CD4-positive, CD25-positive, alpha-beta regulatory T cell (primary cell): ENCODE measurements at regions not wholly inside any gene's neighbourhood (a gene's known extent, or its start where the extent isn't known, plus 50 kb on each side); places are given as distances from the start of the nearest gene placed in this dataset.

ENCODE experiments used
- ATAC-seq, 2 donors: fragments of 150-1000 bp; cut with Tn5 transposase; one replicate each; pipeline ENCODE4 v1.10.0; 2021; ENCODE audit warnings: low read depth in 2 of 2, moderate number of reproducible peaks in 2 of 2, moderate library complexity in 1 of 2
- DNase-seq, 3 donors: peaks; one replicate each; pipeline versions ENCODE4 v3.0.0 to v3.0.0-alpha.2; 2012 to 2022; ENCODE audit warnings: mixed read lengths in 1 of 3
- H3K27ac ChIP-seq: one replicate; pipeline ENCODE4 v1.7.0; 2013; ENCODE audit warnings: mild to moderate bottlenecking, low read length; ENCODE audit not compliant: insufficient read depth, poor library complexity, severe bottlenecking
- H3K27me3 ChIP-seq: one replicate; pipeline ENCODE4 v1.7.0; 2013; ENCODE audit warnings: low read length; ENCODE audit not compliant: control insufficient read depth, insufficient read depth
- H3K36me3 ChIP-seq: one replicate; pipeline ENCODE4 v1.7.0; 2013; ENCODE audit warnings: mild to moderate bottlenecking, low read length, moderate library complexity; ENCODE audit not compliant: control insufficient read depth, insufficient read depth
- H3K4me1 ChIP-seq: 2 replicates; pipeline ENCODE4 v1.7.0; 2013; ENCODE audit warnings: mild to moderate bottlenecking, low read length; ENCODE audit not compliant: insufficient read depth, control insufficient read depth, poor library complexity, severe bottlenecking
- H3K4me3 ChIP-seq: one replicate; pipeline ENCODE4 v1.7.0; 2013; ENCODE audit warnings: low read depth, mild to moderate bottlenecking, low read length, moderate library complexity
- H3K9me3 ChIP-seq, 2 experiments: 1 replicate in 1 of 2; 2 replicates in 1 of 2; pipeline ENCODE4 v1.7.0; 2013; ENCODE audit warnings: low read length in 2 of 2, mild to moderate bottlenecking in 1 of 2, moderate library complexity in 1 of 2; ENCODE audit not compliant: control insufficient read depth in 2 of 2
- H3K27ac Mint-ChIP-seq, 3 donors: one replicate each; pipeline ENCODE4 v1.8.0; 2020 to 2022; ENCODE audit warnings: mild to moderate bottlenecking in 3 of 3, mixed read lengths in 3 of 3, moderate library complexity in 2 of 3
- H3K27me3 Mint-ChIP-seq: one replicate; pipeline ENCODE4 v1.8.0; 2022; ENCODE audit warnings: mild to moderate bottlenecking, mixed read lengths
- H3K36me3 Mint-ChIP-seq: one replicate; pipeline ENCODE4 v1.8.0; 2020; ENCODE audit warnings: mixed read lengths
- H3K4me1 Mint-ChIP-seq, 4 donors: one replicate each; pipeline ENCODE4 v1.8.0; 2020 to 2022; ENCODE audit warnings: mixed read lengths in 4 of 4, mild to moderate bottlenecking in 1 of 4
- H3K4me3 Mint-ChIP-seq, 4 donors: one replicate each; pipeline ENCODE4 v1.8.0; 2020 to 2022; ENCODE audit warnings: mild to moderate bottlenecking in 4 of 4, mixed read lengths in 4 of 4, moderate library complexity in 3 of 4
- H3K9me3 Mint-ChIP-seq, 7 donors: one replicate each; pipeline ENCODE4 v1.8.0; 2020 to 2022; ENCODE audit warnings: mixed read lengths in 7 of 7, mild to moderate bottlenecking in 3 of 7, moderate library complexity in 2 of 7

GRCh38 chr9:28692012-28692411, 1118.7 kb upstream of the C9orf72 start:
- no peak for DNase-seq
- H3K27ac ChIP-seq = no peak overlapping the region
- H3K36me3 Mint-ChIP-seq = no peaks in the 10 kb centered on the region
- H3K27me3 ChIP-seq = no peaks in the 10 kb centered on the region
- H3K27ac Mint-ChIP-seq = no peak overlapping the region
- no peak overlapping the region for H3K4me3 ChIP-seq
- no peak overlapping the region for H3K4me3 Mint-ChIP-seq
- H3K36me3 ChIP-seq = no peaks in the 10 kb centered on the region
- H3K9me3 ChIP-seq = no peaks in the 10 kb centered on the region
- ATAC-seq = no peak
- peaks cover 0 to 19% (median 4%) of the 10 kb centered on the region in 7 donors for H3K9me3 Mint-ChIP-seq
- H3K4me1 Mint-ChIP-seq = no peaks in the 10 kb centered on the region
- no peaks in the 10 kb centered on the region for H3K4me1 ChIP-seq
- H3K27me3 Mint-ChIP-seq = no peaks in the 10 kb centered on the region

DNA sequence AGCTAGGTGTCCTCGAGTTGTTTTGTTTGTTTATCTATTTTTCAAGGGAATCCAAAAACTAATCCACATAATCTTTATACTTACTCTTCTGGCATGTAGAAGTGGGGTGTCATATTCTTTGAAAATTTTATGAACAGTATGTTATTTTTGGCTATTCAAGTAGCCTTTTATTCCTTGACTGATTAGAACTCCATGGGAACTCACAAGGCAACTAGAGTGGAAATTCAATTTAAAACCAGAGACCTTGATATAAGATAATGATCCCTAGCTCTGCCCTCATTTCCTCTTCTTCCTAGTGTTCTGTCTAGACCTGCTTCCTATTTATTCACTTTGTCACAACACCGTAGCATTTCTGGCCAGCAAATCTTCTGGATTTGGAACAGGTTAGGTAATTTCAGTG, 1123.7 kb upstream of the C9orf72 start:
- Mint-ChIP-seq H3K9me3 (peaks cover 0 to 33% (median 5%) of the 10 kb centered on the region in 7 donors), H3K27ac (no peak overlapping the region), H3K4me1 (no peaks in the 10 kb centered on the region), H3K36me3 (no peaks in the 10 kb centered on the region), H3K4me3 (no peak overlapping the region), H3K27me3 (no peaks in the 10 kb centered on the region)
- H3K9me3 ChIP-seq = peaks cover 0 to 9% of the 10 kb centered on the region in 2 experiments
- no peaks in the 10 kb centered on the region for H3K27me3 ChIP-seq
- H3K36me3 ChIP-seq = no peaks in the 10 kb centered on the region
- H3K27ac ChIP-seq = no peak overlapping the region
- no peaks in the 10 kb centered on the region for H3K4me1 ChIP-seq
- no peak overlapping the region for H3K4me3 ChIP-seq
- no peak for DNase-seq
- ATAC-seq = no peak

GRCh38 chr9:28699632-28700031, 1126.4 kb upstream of the C9orf72 start:
- Mint-ChIP-seq H3K4me1 (no peaks in the 10 kb centered on the region), H3K27ac (no peak overlapping the region), H3K9me3 (peaks cover 0 to 45% (median 10%) of the 10 kb centered on the region in 7 donors), H3K4me3 (no peak overlapping the region), H3K27me3 (no peaks in the 10 kb centered on the region), H3K36me3 (no peaks in the 10 kb centered on the region)
- no peaks in the 10 kb centered on the region for H3K27me3 ChIP-seq
- H3K4me3 ChIP-seq = no peak overlapping the region
- no peaks in the 10 kb centered on the region for H3K36me3 ChIP-seq
- no peak overlapping the region for H3K27ac ChIP-seq
- H3K9me3 ChIP-seq = peaks cover 0 to 9% of the 10 kb centered on the region in 2 experiments
- DNase-seq (no peak), ATAC-seq (no peak)
- H3K4me1 ChIP-seq = no peaks in the 10 kb centered on the region

DNA sequence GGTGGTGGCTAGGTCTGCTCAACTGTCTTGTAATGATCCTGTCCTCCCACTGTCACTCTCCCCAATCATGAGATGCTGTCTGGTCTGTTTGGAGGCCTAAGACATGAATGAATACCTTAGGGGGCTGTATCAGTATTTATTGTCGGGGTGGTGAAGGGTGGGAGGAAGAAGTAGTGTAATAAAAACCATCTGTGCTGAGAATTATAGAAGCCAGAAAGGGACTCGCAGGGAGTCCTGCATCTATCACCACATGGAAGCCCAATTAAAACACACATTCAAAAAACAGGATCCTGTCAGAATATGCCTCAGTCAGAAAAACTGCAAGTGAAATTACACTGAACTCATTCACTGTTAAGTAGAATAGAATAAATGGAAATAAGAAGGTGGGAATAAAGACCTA, 1134.3 kb upstream of the C9orf72 start:
- H3K27me3 Mint-ChIP-seq = no peaks in the 10 kb centered on the region
- H3K9me3 Mint-ChIP-seq = peaks cover 1 to 22% (median 5%) of the 10 kb centered on the region in 7 donors
- Histone ChIP-seq H3K4me3 (no peak overlapping the region), H3K27me3 (no peaks in the 10 kb centered on the region), H3K4me1 (no peaks in the 10 kb centered on the region), H3K27ac (no peak overlapping the region), H3K36me3 (no peaks in the 10 kb centered on the region), H3K9me3 (no peaks in the 10 kb centered on the region)
- DNase-seq (no peak), ATAC-seq (no peak)
- no peaks in the 10 kb centered on the region for H3K4me1 Mint-ChIP-seq
- no peak overlapping the region for H3K27ac Mint-ChIP-seq
- H3K4me3 Mint-ChIP-seq = no peak overlapping the region
- no peaks in the 10 kb centered on the region for H3K36me3 Mint-ChIP-seq

GRCh38 chr9:28714188-28714587, 1140.9 kb upstream of the C9orf72 start:
- H3K4me1 Mint-ChIP-seq = no peaks in the 10 kb centered on the region
- H3K27me3 Mint-ChIP-seq = no peaks in the 10 kb centered on the region
- no peaks in the 10 kb centered on the region for H3K36me3 Mint-ChIP-seq
- H3K27ac ChIP-seq = no peak overlapping the region
- no peaks in the 10 kb centered on the region for H3K27me3 ChIP-seq
- no peak overlapping the region for H3K27ac Mint-ChIP-seq
- H3K4me3 ChIP-seq = no peak overlapping the region
- peaks cover 0 to 6% (median 0%) of the 10 kb centered on the region in 7 donors for H3K9me3 Mint-ChIP-seq
- ATAC-seq (no peak), DNase-seq (no peak)
- no peak overlapping the region for H3K4me3 Mint-ChIP-seq
- H3K9me3 ChIP-seq = no peaks in the 10 kb centered on the region
- no peaks in the 10 kb centered on the region for H3K36me3 ChIP-seq
- no peaks in the 10 kb centered on the region for H3K4me1 ChIP-seq

DNA sequence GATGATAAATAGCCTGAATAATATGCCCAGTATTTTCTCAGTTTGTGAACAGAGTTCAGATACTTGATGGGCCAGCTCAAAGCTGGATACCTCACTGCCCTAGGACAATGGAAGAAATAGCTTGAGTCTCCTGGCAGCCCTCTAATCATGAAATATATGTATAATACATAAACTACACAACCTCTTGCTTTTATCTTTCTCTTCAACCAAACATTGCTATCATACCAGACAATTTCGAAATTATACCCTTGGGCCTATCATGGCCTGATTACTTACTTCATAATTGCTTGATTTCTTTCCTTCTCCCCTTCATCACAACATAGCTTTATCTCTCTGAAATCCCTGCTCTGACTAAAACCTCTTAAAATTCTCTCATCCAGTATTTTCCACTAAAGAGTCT, 1144.9 kb upstream of the C9orf72 start:
- no peaks in the 10 kb centered on the region for H3K4me1 ChIP-seq
- H3K36me3 Mint-ChIP-seq = no peaks in the 10 kb centered on the region
- H3K9me3 ChIP-seq = no peaks in the 10 kb centered on the region
- DNase-seq = no peak
- no peaks in the 10 kb centered on the region for H3K27me3 Mint-ChIP-seq
- H3K27ac ChIP-seq = no peak overlapping the region
- no peak overlapping the region for H3K4me3 Mint-ChIP-seq
- no peaks in the 10 kb centered on the region for H3K36me3 ChIP-seq
- no peak overlapping the region for H3K27ac Mint-ChIP-seq
- H3K27me3 ChIP-seq = no peaks in the 10 kb centered on the region
- peaks cover 0 to 5% (median 0%) of the 10 kb centered on the region in 7 donors for H3K9me3 Mint-ChIP-seq
- H3K4me3 ChIP-seq = no peak overlapping the region
- no peak for ATAC-seq
- H3K4me1 Mint-ChIP-seq = no peaks in the 10 kb centered on the region

DNA sequence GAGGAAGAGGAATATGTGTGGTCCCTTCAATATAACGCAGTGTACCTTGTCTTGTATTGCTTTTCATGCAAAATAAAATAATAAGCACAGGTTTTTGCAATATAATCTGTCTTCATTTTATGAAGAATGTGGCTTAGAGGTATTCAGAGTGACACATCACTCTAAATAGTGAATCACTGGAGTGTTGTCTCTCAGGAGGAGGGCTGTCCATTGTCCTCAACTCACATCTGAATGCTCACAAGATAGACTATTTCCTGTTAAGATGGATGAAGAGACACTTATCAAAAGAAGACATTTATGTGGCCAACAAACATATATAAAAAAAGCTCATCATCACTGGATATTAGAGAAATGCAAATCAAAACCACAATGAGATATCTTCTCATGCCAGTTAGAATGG, 1147.5 kb upstream of the C9orf72 start:
- DNase-seq (no peak), ATAC-seq (no peak)
- Histone ChIP-seq H3K4me3 (no peak overlapping the region), H3K27me3 (no peaks in the 10 kb centered on the region), H3K36me3 (no peaks in the 10 kb centered on the region), H3K27ac (no peak overlapping the region), H3K9me3 (no peaks in the 10 kb centered on the region), H3K4me1 (no peaks in the 10 kb centered on the region)
- Mint-ChIP-seq H3K9me3 (peaks cover 0 to 1% (median 0%) of the 10 kb centered on the region in 7 donors), H3K27ac (no peak overlapping the region), H3K4me3 (no peak overlapping the region), H3K4me1 (no peaks in the 10 kb centered on the region), H3K36me3 (no peaks in the 10 kb centered on the region), H3K27me3 (no peaks in the 10 kb centered on the region)

DNA sequence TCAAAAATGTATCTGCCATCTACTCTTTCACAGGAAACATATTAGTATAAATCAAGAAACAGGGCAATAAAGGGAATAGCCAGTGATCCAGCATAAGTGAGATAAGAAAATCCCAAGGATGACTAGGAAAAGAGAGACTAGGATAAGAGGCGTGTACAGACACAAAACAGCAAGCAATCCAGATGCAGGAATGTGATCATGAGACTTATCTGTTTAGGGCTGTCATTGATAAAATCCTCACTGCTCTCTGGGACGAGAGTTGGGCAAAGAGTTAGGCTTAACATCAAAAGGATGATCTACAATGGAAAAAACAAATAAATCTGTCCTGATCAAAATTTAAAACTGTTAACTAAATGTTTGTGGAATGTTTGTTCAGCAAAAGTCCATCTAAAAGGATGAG, 1156.8 kb upstream of the C9orf72 start:
- no peaks in the 10 kb centered on the region for H3K4me1 Mint-ChIP-seq
- H3K9me3 Mint-ChIP-seq = peaks cover 0 to 11% (median 4%) of the 10 kb centered on the region in 7 donors
- DNase-seq (no peak), ATAC-seq (no peak)
- Histone ChIP-seq H3K4me1 (no peaks in the 10 kb centered on the region), H3K27ac (no peak overlapping the region), H3K4me3 (no peak overlapping the region), H3K36me3 (no peaks in the 10 kb centered on the region), H3K27me3 (no peaks in the 10 kb centered on the region), H3K9me3 (no peaks in the 10 kb centered on the region)
- H3K27ac Mint-ChIP-seq = peak overlapping the region in 1 of 3 donors; percentile 7
- no peaks in the 10 kb centered on the region for H3K36me3 Mint-ChIP-seq
- H3K4me3 Mint-ChIP-seq = no peak overlapping the region
- H3K27me3 Mint-ChIP-seq = no peaks in the 10 kb centered on the region
